ENCODE measurements at regions not wholly inside any gene's neighbourhood (a gene's known extent, or its start where the extent isn't known, plus 50 kb on each side); places are given as distances from the start of the nearest gene placed in this dataset.

DNA sequence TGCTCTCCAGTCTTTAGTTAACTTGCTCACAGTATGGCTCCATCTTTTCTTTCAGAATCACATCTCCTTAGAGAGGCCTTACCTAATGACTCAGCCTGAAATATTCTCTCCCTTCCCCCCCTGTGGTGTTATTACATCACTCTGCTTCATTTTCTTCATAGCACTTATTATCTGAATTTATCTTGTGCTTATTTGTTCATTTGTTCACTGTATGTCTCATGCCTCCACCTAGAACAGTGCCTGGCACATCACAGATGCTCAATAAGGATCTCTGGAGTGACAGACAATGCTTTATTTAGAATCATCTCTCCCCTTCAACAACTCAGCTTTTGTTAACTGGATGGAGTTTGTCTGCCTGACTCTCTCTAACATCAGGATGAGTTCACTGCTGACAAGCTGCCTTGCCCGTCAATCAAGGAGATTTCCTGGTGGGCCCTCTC is 96.6 kb upstream of the MAN1A1 start:
- TF ChIP-seq CTCF (IDR thresholded peaks at IDR 0.05) (no peak), POLR2A (IDR thresholded peaks at IDR 0.05) (no peak)

Data from uterus (tissue), 2 donors.